CD4-positive, alpha-beta T cell (primary cell): ENCODE measurements at regions not wholly inside any gene's neighbourhood (a gene's known extent, or its start where the extent isn't known, plus 50 kb on each side); places are given as distances from the start of the nearest gene placed in this dataset.

Experiments used
- ATAC-seq: fragments of 200-7000 bp; cut with Tn5 transposase; one replicate; pipeline ENCODE4 v1.10.0; 2022; ENCODE audit warnings: mild to moderate bottlenecking; ENCODE audit not compliant: poor library complexity
- CTCF ChIA-PET: fragments of 350-600 bp; sonication (Branson Sonifier 250); formaldehyde crosslinking; loops from one replicate; lab custom pipeline; 2021; ENCODE audit warnings: antibody characterized with exemption, inconsistent platforms; lab: Charles Lee
- POLR2A ChIA-PET: fragments of 350-600 bp; sonication (Branson Sonifier 250); formaldehyde crosslinking; loops from one replicate; lab custom pipeline; 2021; ENCODE audit warnings: antibody characterized with exemption, inconsistent platforms; lab: Charles Lee
- DNase-seq, 14 experiments: peaks; one replicate each; pipeline ENCODE4 v3.0.0-alpha.2; 2013 to 2020; ENCODE audit warnings: mixed read lengths in 2 of 14
- H3K27ac ChIP-seq, 2 donors: one replicate each; pipeline versions ENCODE4 v1.5.1 to v1.7.0; 2013; ENCODE audit warnings: low read length in 2 of 2, low read depth in 1 of 2, mild to moderate bottlenecking in 1 of 2
- H3K27me3 ChIP-seq, 2 experiments: 1 replicate in 1 of 2; 2 replicates in 1 of 2; pipeline versions ENCODE4 v1.6.1 to v1.7.0; 2013; ENCODE audit warnings: low read length in 2 of 2, control low read depth in 1 of 2, mild to moderate bottlenecking in 1 of 2, moderate library complexity in 1 of 2; ENCODE audit not compliant: insufficient read depth in 2 of 2, control insufficient read depth in 1 of 2
- H3K36me3 ChIP-seq: one replicate; pipeline ENCODE4 v1.6.1; 2013; ENCODE audit warnings: low read length, control low read depth; ENCODE audit not compliant: insufficient read depth
- H3K4me1 ChIP-seq: one replicate; pipeline ENCODE4 v1.6.1; 2013; ENCODE audit warnings: low read length, control low read depth; ENCODE audit not compliant: insufficient read depth
- H3K4me3 ChIP-seq: one replicate; pipeline ENCODE4 v1.5.1; 2013; ENCODE audit warnings: mild to moderate bottlenecking, low read length, moderate library complexity
- H3K9me3 ChIP-seq, 2 experiments: 1 replicate in 1 of 2; 2 replicates in 1 of 2; pipeline versions ENCODE4 v1.6.1 to v1.7.0; 2013; ENCODE audit warnings: low read length in 2 of 2, mild to moderate bottlenecking in 2 of 2, control low read depth in 1 of 2, moderate library complexity in 1 of 2; ENCODE audit not compliant: control insufficient read depth in 1 of 2, insufficient read depth in 1 of 2
- H3K27ac Mint-ChIP-seq: one replicate; pipeline ENCODE4 v1.8.0; 2020; ENCODE audit warnings: mixed read lengths
- H3K27me3 Mint-ChIP-seq: one replicate; pipeline ENCODE4 v1.8.0; 2021; ENCODE audit warnings: mixed read lengths
- H3K36me3 Mint-ChIP-seq: one replicate; pipeline ENCODE4 v1.8.0; 2021; ENCODE audit warnings: low read depth, mixed read lengths
- H3K4me1 Mint-ChIP-seq: one replicate; pipeline ENCODE4 v1.8.0; 2021; ENCODE audit warnings: low read depth, mixed read lengths
- H3K4me3 Mint-ChIP-seq: one replicate; pipeline ENCODE4 v1.8.0; 2020; ENCODE audit warnings: mild to moderate bottlenecking, mixed read lengths
- H3K9me3 Mint-ChIP-seq: one replicate; pipeline ENCODE4 v1.8.0; 2020; ENCODE audit warnings: mixed read lengths
- intact Hi-C, 2 experiments: fragments of 100-400 bp; cut with DNase I in 1 of 2; cut with micrococcal nuclease in 1 of 2; formaldehyde crosslinking; loops; one replicate each; pipeline versions ENCODE4 v1.15.1 to v1.9.0; 2023 to 2025; cut with DNase I, micrococcal nuclease
- TF ChIP-seq, protein P1 (sequence below): fragments of 200-600 bp; IDR thresholded peaks from one replicate; pipeline ENCODE4 v1.8.0; 2022; ENCODE audit warnings: antibody characterized with exemption, mild to moderate bottlenecking

DNA sequence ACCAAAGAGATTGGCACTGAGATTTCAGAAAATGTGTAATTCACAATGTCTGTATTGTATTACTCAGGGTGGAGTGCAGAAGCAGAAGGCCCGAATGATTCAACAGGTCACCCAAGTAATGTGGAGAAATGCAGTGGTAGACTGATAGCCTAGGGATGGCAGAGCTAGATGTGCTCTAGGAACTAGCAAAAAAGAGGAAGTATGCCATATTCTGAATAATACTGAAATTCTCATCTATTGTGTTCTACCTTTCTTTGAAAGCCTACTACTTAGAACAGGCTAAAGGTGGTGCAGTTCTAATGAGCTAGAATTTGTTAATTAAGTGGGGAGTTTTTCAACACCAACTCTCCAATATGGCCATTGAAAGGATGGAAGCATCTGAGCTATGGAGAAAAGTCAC, 1449.8 kb upstream of the MIR17HG start:
- intact Hi-C loops, result no loop called here
- no peak overlapping the region for H3K27ac Mint-ChIP-seq
- H3K36me3 ChIP-seq, result no peaks in the 10 kb centered on the region
- ATAC-seq (no peak), DNase-seq (no peak)
- H3K27me3 ChIP-seq, result no peaks in the 10 kb centered on the region
- TF ChIP-seq, protein P1, sequence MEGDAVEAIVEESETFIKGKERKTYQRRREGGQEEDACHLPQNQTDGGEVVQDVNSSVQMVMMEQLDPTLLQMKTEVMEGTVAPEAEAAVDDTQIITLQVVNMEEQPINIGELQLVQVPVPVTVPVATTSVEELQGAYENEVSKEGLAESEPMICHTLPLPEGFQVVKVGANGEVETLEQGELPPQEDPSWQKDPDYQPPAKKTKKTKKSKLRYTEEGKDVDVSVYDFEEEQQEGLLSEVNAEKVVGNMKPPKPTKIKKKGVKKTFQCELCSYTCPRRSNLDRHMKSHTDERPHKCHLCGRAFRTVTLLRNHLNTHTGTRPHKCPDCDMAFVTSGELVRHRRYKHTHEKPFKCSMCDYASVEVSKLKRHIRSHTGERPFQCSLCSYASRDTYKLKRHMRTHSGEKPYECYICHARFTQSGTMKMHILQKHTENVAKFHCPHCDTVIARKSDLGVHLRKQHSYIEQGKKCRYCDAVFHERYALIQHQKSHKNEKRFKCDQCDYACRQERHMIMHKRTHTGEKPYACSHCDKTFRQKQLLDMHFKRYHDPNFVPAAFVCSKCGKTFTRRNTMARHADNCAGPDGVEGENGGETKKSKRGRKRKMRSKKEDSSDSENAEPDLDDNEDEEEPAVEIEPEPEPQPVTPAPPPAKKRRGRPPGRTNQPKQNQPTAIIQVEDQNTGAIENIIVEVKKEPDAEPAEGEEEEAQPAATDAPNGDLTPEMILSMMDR, result no peak
- H3K4me1 Mint-ChIP-seq, result no peaks in the 10 kb centered on the region
- ChIA-PET POLR2A (interaction anchor here (0.8 kb wide), 1 partner anchor 1177 kb away, joined by 3 read pairs; no protein-coding TSS in a partner anchor), CTCF (no interaction called here)
- no peaks in the 10 kb centered on the region for H3K27me3 Mint-ChIP-seq
- no peak overlapping the region for H3K4me3 Mint-ChIP-seq
- no peaks in the 10 kb centered on the region for H3K9me3 ChIP-seq
- H3K27ac ChIP-seq, result no peak overlapping the region
- H3K9me3 Mint-ChIP-seq, result peaks cover 7% of the 10 kb centered on the region
- no peak overlapping the region for H3K4me3 ChIP-seq
- no peaks in the 10 kb centered on the region for H3K36me3 Mint-ChIP-seq
- H3K4me1 ChIP-seq, result no peaks in the 10 kb centered on the region

DNA sequence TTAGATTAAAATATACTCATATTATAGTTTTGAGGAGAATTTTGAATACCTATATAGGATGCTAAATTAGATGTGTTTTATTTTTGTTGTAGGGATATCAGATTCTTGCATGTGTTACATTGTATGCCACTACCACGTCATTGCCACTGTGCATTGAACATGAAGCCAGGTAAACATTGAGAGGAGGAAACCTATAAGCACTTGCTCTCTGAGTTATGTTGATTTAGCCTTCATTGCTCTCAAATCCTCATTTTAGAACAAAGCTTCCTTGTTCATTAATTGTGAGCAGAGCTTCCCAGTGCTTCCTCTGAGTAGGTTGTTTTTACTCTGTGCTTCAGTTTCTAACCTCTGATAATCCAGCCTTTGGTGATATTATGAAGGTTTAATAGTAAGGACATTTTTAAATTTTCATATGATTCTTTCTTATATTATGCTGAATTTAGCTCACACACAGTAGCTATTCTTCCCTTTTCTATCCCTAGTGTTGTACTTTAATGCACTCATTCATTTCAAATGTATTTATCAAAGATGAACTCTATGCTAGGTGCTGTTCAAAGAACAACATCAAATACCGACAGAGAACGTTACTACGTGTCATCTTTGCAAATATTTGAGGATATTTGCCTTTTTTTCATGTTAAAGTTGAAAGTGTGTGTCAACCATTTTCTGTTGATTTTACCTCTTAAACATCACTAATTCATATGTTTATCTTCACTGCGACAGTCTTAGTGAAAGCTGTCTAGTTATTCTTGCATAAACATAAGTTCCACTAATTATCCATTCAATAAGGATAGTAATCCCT, 1448.0 kb upstream of the MIR17HG start:
- Mint-ChIP-seq H3K27ac (no peak overlapping the region), H3K4me3 (no peak overlapping the region), H3K36me3 (no peaks in the 10 kb centered on the region), H3K27me3 (no peaks in the 10 kb centered on the region), H3K4me1 (no peaks in the 10 kb centered on the region), H3K9me3 (peaks cover 3% of the 10 kb centered on the region)
- Histone ChIP-seq H3K4me3 (no peak overlapping the region), H3K4me1 (no peaks in the 10 kb centered on the region), H3K27ac (no peak overlapping the region), H3K9me3 (peaks cover 0 to 4% of the 10 kb centered on the region in 2 experiments), H3K27me3 (no peaks in the 10 kb centered on the region), H3K36me3 (no peaks in the 10 kb centered on the region)
- POLR2A ChIA-PET, result no interaction called here
- ATAC-seq, result no peak
- intact Hi-C loops, result no loop called here
- TF ChIP-seq, protein P1, result no peak
- CTCF ChIA-PET, result interaction anchor here (0.6 kb wide), 1 partner anchor 1165 kb away, joined by 3 read pairs; no protein-coding TSS in a partner anchor
- DNase-seq, result no peak

GRCh38 chr13:89900104-89900765, 1447.3 kb upstream of the MIR17HG start:
- no peaks in the 10 kb centered on the region for H3K36me3 Mint-ChIP-seq
- no peak overlapping the region for H3K4me3 ChIP-seq
- H3K4me1 Mint-ChIP-seq, result no peaks in the 10 kb centered on the region
- H3K27me3 Mint-ChIP-seq, result no peaks in the 10 kb centered on the region
- POLR2A ChIA-PET, result interaction anchor here (0.6 kb wide), 1 partner anchor 9 kb away, joined by 3 read pairs; no protein-coding TSS in a partner anchor
- H3K9me3 ChIP-seq, result peaks cover 0 to 4% of the 10 kb centered on the region in 2 experiments
- no peak overlapping the region for H3K27ac ChIP-seq
- CTCF ChIA-PET, result interaction anchor here (0.6 kb wide), 1 partner anchor 1164 kb away, joined by 3 read pairs; no protein-coding TSS in a partner anchor
- intact Hi-C loops, result no loop called here
- peaks cover 5% of the 10 kb centered on the region for H3K9me3 Mint-ChIP-seq
- no peaks in the 10 kb centered on the region for H3K36me3 ChIP-seq
- H3K4me1 ChIP-seq, result no peaks in the 10 kb centered on the region
- TF ChIP-seq, protein P1, result no peak
- no peak overlapping the region for H3K27ac Mint-ChIP-seq
- no peak overlapping the region for H3K4me3 Mint-ChIP-seq
- H3K27me3 ChIP-seq, result no peaks in the 10 kb centered on the region
- ATAC-seq (no peak), DNase-seq (no peak)
